ENCODE measurements at regions not wholly inside any gene's neighbourhood (a gene's known extent, or its start where the extent isn't known, plus 50 kb on each side); places are given as distances from the start of the nearest gene placed in this dataset.
"Not testable (repeated sequence)": the region's sequence is repeated elsewhere in the genome, so short reads cannot be mapped to it uniquely, and the experiment has no call there.

- DNase-seq, result no peak
- H3K4me1 ChIP-seq, result peaks cover 15% of the 10 kb centered on the region
- no peaks in the 10 kb centered on the region for H3K36me3 ChIP-seq
- no peak overlapping the region for H3K4me3 ChIP-seq (ENCODE audit: low read depth, low read length)
- no peak for TF ChIP-seq CTCF (IDR thresholded peaks at IDR 0.05; ENCODE audit: low read depth, low read length)
- H3K9me3 ChIP-seq, result no peaks in the 10 kb centered on the region
- H3K27me3 ChIP-seq, result no peaks in the 10 kb centered on the region
These were observed 827.5 kb downstream of the TAF11L14 start for GRCh38 chr5:18461766-18462165.

GRCh38 chr5:18465833-18466681, 831.8 kb downstream of the TAF11L14 start:
- H3K4me3 ChIP-seq (ENCODE audit: low read depth, low read length), result no peak overlapping the region
- H3K9me3 ChIP-seq, result no peaks in the 10 kb centered on the region
- TF ChIP-seq CTCF (IDR thresholded peaks at IDR 0.05; ENCODE audit: low read depth, low read length), result peak; percentile 95
- DNase-seq, result peak; percentile 85
- H3K36me3 ChIP-seq, result no peaks in the 10 kb centered on the region
- peaks cover 17% of the 10 kb centered on the region for H3K4me1 ChIP-seq
- H3K27me3 ChIP-seq, result no peaks in the 10 kb centered on the region

- H3K9me3 ChIP-seq, result no peaks in the 10 kb centered on the region; the same call in 1 of the 2 replicates
- no peaks in the 10 kb centered on the region for H3K27me3 ChIP-seq
- no peak for TF ChIP-seq CTCF (IDR thresholded peaks at IDR 0.05; ENCODE audit: low read depth, low read length)
- H3K4me1 ChIP-seq, result peaks cover 17% of the 10 kb centered on the region
- no peak for DNase-seq
- H3K36me3 ChIP-seq, result no peaks in the 10 kb centered on the region
- no peak overlapping the region for H3K4me3 ChIP-seq (ENCODE audit: low read depth, low read length)
These were observed 832.5 kb downstream of the TAF11L14 start for GRCh38 chr5:18466731-18467130.

- not testable (repeated sequence) for H3K9me3 ChIP-seq; H3K27me3 ChIP-seq; DNase-seq; H3K36me3 ChIP-seq; H3K4me3 ChIP-seq (ENCODE audit: low read depth, low read length); H3K4me1 ChIP-seq
These were observed 837.5 kb downstream of the TAF11L14 start for GRCh38 chr5:18471791-18472190.

DNA sequence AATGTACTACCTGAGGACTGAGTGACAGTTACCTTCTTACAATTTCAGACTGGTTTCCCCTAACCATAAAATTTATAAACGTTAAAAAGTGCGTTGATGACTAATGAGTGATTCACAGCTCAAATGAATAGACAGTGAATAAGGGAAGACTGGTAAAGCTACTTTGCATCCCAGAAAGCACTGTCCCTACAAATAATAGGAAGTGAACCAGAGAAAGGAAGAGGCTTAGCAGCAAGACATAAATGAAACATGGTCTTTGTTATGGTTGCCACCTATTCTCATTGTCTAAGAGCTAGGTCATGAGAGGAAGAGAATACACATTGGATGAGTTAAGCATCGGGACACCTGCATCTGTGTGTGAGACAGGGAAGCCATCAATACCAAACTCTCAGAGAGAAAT, 849.2 kb downstream of the TAF11L14 start:
- TF ChIP-seq CTCF (IDR thresholded peaks at IDR 0.05; ENCODE audit: low read depth, low read length), result no peak
- no peaks in the 10 kb centered on the region for H3K36me3 ChIP-seq
- no peaks in the 10 kb centered on the region for H3K4me1 ChIP-seq
- DNase-seq, result no peak
- no peak overlapping the region for H3K4me3 ChIP-seq (ENCODE audit: low read depth, low read length)
- no peaks in the 10 kb centered on the region for H3K9me3 ChIP-seq
- no peaks in the 10 kb centered on the region for H3K27me3 ChIP-seq

DNA sequence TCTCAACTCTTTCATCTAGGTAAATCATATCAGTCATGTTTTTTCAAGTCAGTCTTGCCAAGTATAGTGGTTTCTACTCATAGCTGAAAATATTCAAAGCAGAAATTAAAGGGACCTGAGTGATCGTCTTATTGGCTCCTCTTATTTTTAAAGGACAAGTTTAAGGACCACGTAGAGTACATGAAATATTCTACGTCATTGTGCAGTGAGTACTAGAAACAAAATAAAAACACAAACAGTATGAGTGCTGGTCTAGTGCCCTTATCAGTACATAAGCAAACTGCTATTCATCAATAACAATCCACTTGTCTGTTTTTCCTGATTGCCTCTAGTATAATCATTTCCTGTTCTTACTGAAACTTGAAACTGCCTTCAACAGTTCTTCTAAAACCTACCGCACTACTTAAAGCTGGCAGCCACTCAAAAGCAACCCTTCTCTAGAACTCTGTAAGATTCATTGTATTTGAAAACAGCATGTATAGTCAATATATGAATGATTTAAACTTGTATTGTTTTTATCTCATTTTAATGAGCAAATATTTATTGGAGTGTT, 853.7 kb downstream of the TAF11L14 start:
- H3K4me3 ChIP-seq (ENCODE audit: low read depth, low read length), result no peak overlapping the region
- H3K27me3 ChIP-seq, result no peaks in the 10 kb centered on the region
- no peak for DNase-seq
- no peak for TF ChIP-seq CTCF (IDR thresholded peaks at IDR 0.05; ENCODE audit: low read depth, low read length)
- H3K4me1 ChIP-seq, result no peaks in the 10 kb centered on the region
- no peaks in the 10 kb centered on the region for H3K36me3 ChIP-seq
- no peaks in the 10 kb centered on the region for H3K9me3 ChIP-seq
